Right lobe of liver (tissue), 6 donors: ENCODE measurements at regions not wholly inside any gene's neighbourhood (a gene's known extent, or its start where the extent isn't known, plus 50 kb on each side); places are given as distances from the start of the nearest gene placed in this dataset.
A peak's percentile ranks its signal among the peaks of the same experiment; 100 is the strongest.

Experiments used
- ATAC-seq, 4 donors: fragments of 200-7000 bp; cut with Tn5 transposase; one replicate each; pipeline ENCODE4 v1.9.1; 2020; ENCODE audit warnings: mild to moderate bottlenecking in 4 of 4, moderate library complexity in 4 of 4
- DNase-seq, 3 donors: peaks; one replicate each; pipeline ENCODE4 v3.0.0-alpha.2; 2020
- H3K27ac ChIP-seq, 3 donors: fragments of 200-600 bp; one replicate each; pipeline ENCODE4 v1.8.0; 2022
- H3K27me3 ChIP-seq, 2 donors: fragments of 200-600 bp; one replicate each; pipeline ENCODE4 v1.8.0; 2022
- H3K36me3 ChIP-seq, 4 donors: fragments of 200-600 bp; sonication (generic) in 1 of 4; one replicate each; pipeline versions ENCODE4 v1.5.1 to v1.8.0; 2017 to 2022; ENCODE audit warnings: control low read depth in 1 of 4
- H3K4me1 ChIP-seq, 4 donors: fragments of 200-600 bp; sonication (generic) in 1 of 4; one replicate each; pipeline versions ENCODE4 v1.5.1 to v1.8.0; 2017 to 2022; ENCODE audit warnings: control low read depth in 1 of 4
- H3K4me3 ChIP-seq, 3 donors: fragments of 200-600 bp; one replicate each; pipeline ENCODE4 v1.8.0; 2022
- H3K9me3 ChIP-seq, 4 donors: fragments of 200-600 bp; sonication (generic) in 1 of 4; one replicate each; pipeline versions ENCODE4 v1.5.1 to v1.8.0; 2017 to 2022; ENCODE audit warnings: control low read depth in 1 of 4
- POLR2A ChIP-seq: fragments of 450-650 bp; IDR thresholded peaks from one replicate; pipeline ENCODE4 v1.6.1; 2017; ENCODE audit warnings: antibody characterized with exemption, mild to moderate bottlenecking
- WGBS: methylation state at CpG from one replicate; pipeline ENCODE4 v1.1.6; 2018; ENCODE audit warnings: low coverage, low lambda C conversion rate; ENCODE audit not compliant: insufficient coverage; ENCODE audit errors: missing lambda C conversion rate; 5-methylcytosine and 5-hydroxymethylcytosine counted together
- intact Hi-C, 2 donors: fragments of 100-400 bp; cut with DNase I; formaldehyde crosslinking; loops; one replicate each; pipeline versions ENCODE4 v1.11.2 to v1.14.1; 2022
- TF ChIP-seq, protein P1 (sequence below), 4 donors: fragments of 200-600 bp in 3 of 4; fragments of 450-650 bp in 1 of 4; IDR thresholded peaks; one replicate each; pipeline versions ENCODE4 v1.5.1 to v1.8.0; 2016 to 2022; ENCODE audit warnings: antibody characterized with exemption in 4 of 4, mild to moderate bottlenecking in 2 of 4
- donor health status: DM: no; HTN: yes; CAD: no.
- donor health status: DM: no; HTN: no; CAD: no.
- donor health status: DM: no; HTN: no; CAD: no.
- donor health status: DM: no; HTN: yes; CAD: no.
- donor health status: DM: no; HTN: yes; CAD: no.

DNA sequence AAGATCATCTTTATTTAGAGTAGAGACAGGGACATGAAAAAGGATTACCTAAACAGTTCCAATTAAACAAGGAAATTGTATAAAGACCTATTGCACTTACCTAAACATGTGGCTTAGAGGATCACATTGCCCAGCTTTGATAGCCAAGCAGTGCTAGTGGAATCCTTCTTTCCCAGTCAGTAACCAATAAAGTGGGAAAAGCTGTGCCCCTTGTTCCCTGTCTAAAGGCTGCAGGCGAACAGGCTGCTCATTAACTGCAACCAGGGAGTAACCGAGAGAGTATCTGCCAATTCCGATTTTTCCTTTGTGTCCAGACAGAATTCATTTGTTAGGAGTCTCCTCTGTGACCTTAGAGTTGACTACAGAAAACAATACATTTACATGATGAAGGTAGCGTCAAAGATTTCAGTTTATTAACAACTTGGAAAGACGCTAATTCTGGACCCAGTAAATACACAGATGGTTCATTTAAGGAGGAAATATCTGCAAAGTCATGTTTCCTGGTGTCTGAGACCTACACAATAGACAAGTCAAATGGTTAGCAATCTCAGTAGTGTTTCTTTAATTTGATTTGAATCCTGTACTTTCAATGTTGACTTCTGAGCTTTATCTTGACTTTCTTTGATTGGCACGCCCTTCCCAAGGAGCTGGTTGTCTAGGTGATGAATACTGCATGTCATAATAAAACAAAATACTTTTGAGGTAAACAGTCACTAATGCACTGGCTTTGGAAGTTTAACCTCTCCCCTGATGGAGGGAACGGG lies 57.3 kb upstream of the MET start:
- ATAC-seq (peak in 3 of 4 donors; percentile 47 to 77 (median 64)), DNase-seq (no peak)
- no peaks in the 10 kb centered on the region for H3K9me3 ChIP-seq
- H3K4me1 ChIP-seq, result peaks cover 0 to 6% (median 0%) of the 10 kb centered on the region in 4 donors
- TF ChIP-seq POLR2A, result no peak
- TF ChIP-seq, protein P1, sequence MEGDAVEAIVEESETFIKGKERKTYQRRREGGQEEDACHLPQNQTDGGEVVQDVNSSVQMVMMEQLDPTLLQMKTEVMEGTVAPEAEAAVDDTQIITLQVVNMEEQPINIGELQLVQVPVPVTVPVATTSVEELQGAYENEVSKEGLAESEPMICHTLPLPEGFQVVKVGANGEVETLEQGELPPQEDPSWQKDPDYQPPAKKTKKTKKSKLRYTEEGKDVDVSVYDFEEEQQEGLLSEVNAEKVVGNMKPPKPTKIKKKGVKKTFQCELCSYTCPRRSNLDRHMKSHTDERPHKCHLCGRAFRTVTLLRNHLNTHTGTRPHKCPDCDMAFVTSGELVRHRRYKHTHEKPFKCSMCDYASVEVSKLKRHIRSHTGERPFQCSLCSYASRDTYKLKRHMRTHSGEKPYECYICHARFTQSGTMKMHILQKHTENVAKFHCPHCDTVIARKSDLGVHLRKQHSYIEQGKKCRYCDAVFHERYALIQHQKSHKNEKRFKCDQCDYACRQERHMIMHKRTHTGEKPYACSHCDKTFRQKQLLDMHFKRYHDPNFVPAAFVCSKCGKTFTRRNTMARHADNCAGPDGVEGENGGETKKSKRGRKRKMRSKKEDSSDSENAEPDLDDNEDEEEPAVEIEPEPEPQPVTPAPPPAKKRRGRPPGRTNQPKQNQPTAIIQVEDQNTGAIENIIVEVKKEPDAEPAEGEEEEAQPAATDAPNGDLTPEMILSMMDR (IDR thresholded peaks at IDR 0.05), result no peak
- H3K36me3 ChIP-seq, result no peaks in the 10 kb centered on the region
- intact Hi-C loops, result no loop called here
- no peaks in the 10 kb centered on the region for H3K27me3 ChIP-seq
- H3K27ac ChIP-seq, result no peak overlapping the region
- no peak overlapping the region for H3K4me3 ChIP-seq
- 30% methylated on average over 7 of the region's 7 CpGs for WGBS

DNA sequence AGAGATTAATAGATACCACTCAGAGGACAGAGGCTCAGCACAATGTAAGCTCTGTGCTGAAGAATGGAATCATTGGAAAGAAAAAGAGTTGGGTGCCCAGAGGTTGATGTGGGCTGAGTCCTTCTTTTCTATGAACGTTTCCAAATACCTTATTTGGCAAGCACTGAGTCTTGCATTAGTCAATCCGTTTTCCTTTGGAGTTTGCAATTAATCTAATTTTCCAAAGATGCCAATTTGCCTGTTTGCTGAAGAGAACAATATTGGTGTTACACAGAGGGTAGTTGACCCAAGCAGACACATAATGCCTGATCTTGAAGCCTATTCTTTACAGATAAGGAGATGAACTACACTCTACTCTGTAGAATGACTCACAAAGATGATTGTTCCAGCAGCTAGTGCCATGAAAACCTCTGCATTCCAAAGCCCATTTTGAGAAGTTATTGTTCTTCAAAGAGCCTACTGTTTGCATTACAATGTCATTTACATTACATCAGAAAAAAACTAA lies 55.4 kb upstream of the MET start:
- ATAC-seq, result peak in 1 of 4 donors; percentile 46
- Histone ChIP-seq H3K4me3 (no peak overlapping the region), H3K9me3 (no peaks in the 10 kb centered on the region), H3K27ac (no peak overlapping the region), H3K36me3 (no peaks in the 10 kb centered on the region), H3K27me3 (no peaks in the 10 kb centered on the region), H3K4me1 (peaks cover 0 to 6% (median 0%) of the 10 kb centered on the region in 4 donors)
- 13% methylated on average over 2 of the region's 2 CpGs for WGBS
- no peak for TF ChIP-seq POLR2A
- TF ChIP-seq, protein P1 (IDR thresholded peaks at IDR 0.05), result no peak
- intact Hi-C loops, result no loop called here
- no peak for DNase-seq

- no peak for DNase-seq
- Histone ChIP-seq H3K4me1 (peaks cover 0 to 6% (median 0%) of the 10 kb centered on the region in 4 donors), H3K36me3 (no peaks in the 10 kb centered on the region), H3K4me3 (no peak overlapping the region), H3K27ac (no peak overlapping the region), H3K27me3 (no peaks in the 10 kb centered on the region), H3K9me3 (no peaks in the 10 kb centered on the region)
- TF ChIP-seq, protein P1 (IDR thresholded peaks at IDR 0.05), result no peak
- no peak for TF ChIP-seq POLR2A
- intact Hi-C loops, result no loop called here
- 76% methylated on average over 4 of the region's 4 CpGs for WGBS
- ATAC-seq, result no peak
Observed at GRCh38 chr7:116617878-116618277, 54.1 kb upstream of the MET start.

GRCh38 chr7:116618338-116619128 lies 53.5 kb upstream of the MET start:
- H3K27ac ChIP-seq, result no peak overlapping the region
- H3K27me3 ChIP-seq, result no peaks in the 10 kb centered on the region
- WGBS, result 73% methylated on average over 3 of the region's 3 CpGs
- ATAC-seq (no peak), DNase-seq (no peak)
- H3K36me3 ChIP-seq, result no peaks in the 10 kb centered on the region
- H3K9me3 ChIP-seq, result no peaks in the 10 kb centered on the region
- peaks cover 0 to 6% (median 0%) of the 10 kb centered on the region in 4 donors for H3K4me1 ChIP-seq
- intact Hi-C loops, result no loop called here
- TF ChIP-seq POLR2A, result no peak
- TF ChIP-seq, protein P1 (IDR thresholded peaks at IDR 0.05), result no peak
- H3K4me3 ChIP-seq, result no peak overlapping the region
